ENCODE measurements at regions not wholly inside any gene's neighbourhood (a gene's known extent, or its start where the extent isn't known, plus 50 kb on each side); places are given as distances from the start of the nearest gene placed in this dataset.
"Not testable (repeated sequence)": the region's sequence is repeated elsewhere in the genome, so short reads cannot be mapped to it uniquely, and the experiment has no call there.

- DNase-seq (ENCODE audit: low spot score) = no peak
Measured at GRCh38 chr2:143852759-143853158, 667.2 kb downstream of the ZEB2 start.

GRCh38 chr2:143850084-143850483 lies 669.8 kb downstream of the ZEB2 start:
- DNase-seq (ENCODE audit: low spot score) = no peak

GRCh38 chr2:143847257-143847656 lies 672.7 kb downstream of the ZEB2 start:
- DNase-seq (ENCODE audit: low spot score) = no peak

GRCh38 chr2:143844986-143845385 lies 674.9 kb downstream of the ZEB2 start:
- DNase-seq (ENCODE audit: low spot score) = no peak

GRCh38 chr2:143843686-143844085 lies 676.2 kb downstream of the ZEB2 start:
- no peak for DNase-seq (ENCODE audit: low spot score)

GRCh38 chr2:143842836-143843235 lies 677.1 kb downstream of the ZEB2 start:
- no peak for DNase-seq (ENCODE audit: low spot score)

GRCh38 chr2:143841935-143842334 lies 678.0 kb downstream of the ZEB2 start:
- DNase-seq (ENCODE audit: low spot score) = no peak

- DNase-seq (ENCODE audit: low spot score) = no peak
Measured at GRCh38 chr2:143840601-143841000, 679.3 kb downstream of the ZEB2 start.

GRCh38 chr2:143840194-143840593 lies 679.7 kb downstream of the ZEB2 start:
- DNase-seq (ENCODE audit: low spot score) = no peak

GRCh38 chr2:143839456-143839855 lies 680.5 kb downstream of the ZEB2 start:
- DNase-seq (ENCODE audit: low spot score) = no peak

- not testable (repeated sequence) for DNase-seq (ENCODE audit: low spot score)
Measured at GRCh38 chr2:143837055-143837454, 682.9 kb downstream of the ZEB2 start.

- DNase-seq (ENCODE audit: low spot score) = no peak
Measured at GRCh38 chr2:143835481-143835880, 684.4 kb downstream of the ZEB2 start.

- no peak for DNase-seq (ENCODE audit: low spot score)
Measured at GRCh38 chr2:143833015-143833660, 686.8 kb downstream of the ZEB2 start.

- no peak for DNase-seq (ENCODE audit: low spot score)
Measured at GRCh38 chr2:143830476-143830875, 689.4 kb downstream of the ZEB2 start.

- DNase-seq (ENCODE audit: low spot score) = no peak
Measured at GRCh38 chr2:143828763-143829537, 691.0 kb downstream of the ZEB2 start.

GRCh38 chr2:143824791-143825190 lies 695.1 kb downstream of the ZEB2 start:
- no peak for DNase-seq (ENCODE audit: low spot score)

- no peak for DNase-seq (ENCODE audit: low spot score)
Measured at GRCh38 chr2:143823876-143824275, 694.7 kb downstream of the ARHGAP15 start.

GRCh38 chr2:143823296-143823695 lies 694.1 kb downstream of the ARHGAP15 start:
- no peak for DNase-seq (ENCODE audit: low spot score)

- DNase-seq (ENCODE audit: low spot score) = no peak
Measured at GRCh38 chr2:143822736-143823135, 693.5 kb downstream of the ARHGAP15 start.

- DNase-seq (ENCODE audit: low spot score) = no peak
Measured at GRCh38 chr2:143819764-143820163, 690.5 kb downstream of the ARHGAP15 start.

- no peak for DNase-seq (ENCODE audit: low spot score)
Measured at GRCh38 chr2:143819190-143819735, 690.0 kb downstream of the ARHGAP15 start.

All from RKO (cell line).